Right ventricle myocardium superior (tissue), 1 donor: ENCODE measurements at regions not wholly inside any gene's neighbourhood (a gene's known extent, or its start where the extent isn't known, plus 50 kb on each side); places are given as distances from the start of the nearest gene placed in this dataset.

Experiments
- ATAC-seq: fragments of 200-7000 bp; cut with Tn5 transposase; one replicate; pipeline ENCODE4 v1.9.1; 2020; ENCODE audit warnings: mild to moderate bottlenecking; ENCODE audit not compliant: poor library complexity
- DNase-seq: peaks from one replicate; pipeline ENCODE4 v3.0.0-alpha.2; 2020
- intact Hi-C: fragments of 100-400 bp; cut with DNase I; formaldehyde crosslinking; loops from one replicate; pipeline ENCODE4 v1.11.2; 2022
- donor health status: DM: no; HTN: yes; CAD: no; lungs with severe emphysema.

DNA sequence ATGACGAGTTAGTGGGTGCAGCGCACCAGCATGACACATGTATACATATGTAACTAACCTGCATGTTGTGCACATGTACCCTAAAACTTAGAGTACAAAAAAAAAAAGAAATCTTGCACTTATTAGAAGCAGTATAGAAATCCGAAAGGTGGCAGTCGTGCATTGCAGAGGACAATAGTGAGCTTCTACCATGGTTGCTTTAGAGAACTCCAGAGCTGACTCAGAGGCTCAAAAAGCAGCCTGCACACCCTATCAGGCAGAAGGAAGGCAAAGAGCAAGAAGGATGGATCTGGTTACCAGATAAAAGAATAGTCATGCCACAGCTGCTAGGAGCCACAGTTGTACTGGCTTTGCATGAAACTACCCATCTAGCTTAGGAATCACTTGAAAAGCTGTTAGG lies 796.0 kb upstream of the TSPY4 start:
- intact Hi-C loops = no loop called here
- ATAC-seq = peak; percentile 43
- no peak for DNase-seq

DNA sequence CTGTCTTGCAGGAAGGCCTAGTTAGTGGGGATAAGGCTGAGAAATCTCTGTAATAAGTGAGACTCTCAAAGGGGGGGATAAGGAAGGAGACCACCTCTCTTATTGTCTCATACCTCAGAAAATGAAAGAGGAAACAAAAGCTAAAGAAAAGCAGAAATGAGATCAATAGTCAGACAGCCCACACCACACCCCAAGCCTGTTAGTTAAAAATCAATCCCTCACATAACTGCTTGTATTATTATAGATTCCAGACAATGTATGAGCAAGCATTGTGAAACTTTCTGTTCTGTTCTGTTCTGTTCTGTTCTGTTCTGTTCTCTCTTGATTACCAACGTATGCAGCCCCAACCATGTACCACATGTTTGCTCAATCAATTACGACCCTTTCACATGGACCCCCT lies 792.5 kb upstream of the TSPY4 start:
- ATAC-seq (no peak), DNase-seq (no peak)
- intact Hi-C loops = no loop called here

DNA sequence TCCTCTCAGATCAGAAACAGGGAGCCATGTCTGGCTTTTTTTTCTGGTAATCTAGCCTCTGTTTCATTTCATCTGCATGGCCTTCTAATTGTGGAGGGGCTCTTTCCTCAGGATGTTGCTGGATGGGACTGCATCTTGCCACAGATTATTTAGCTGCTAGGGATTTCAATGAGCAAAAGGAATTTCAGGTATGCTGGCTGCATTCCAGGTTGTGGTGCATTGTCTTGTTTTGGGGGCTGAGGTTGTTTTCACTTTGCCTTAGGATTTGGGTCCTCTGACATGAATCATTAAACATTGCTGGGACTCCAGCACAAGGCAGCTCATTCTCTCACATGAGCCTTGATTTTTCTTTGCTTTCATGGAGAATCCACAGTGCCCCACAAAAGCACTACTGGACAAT lies 789.3 kb upstream of the TSPY4 start:
- intact Hi-C loops = no loop called here
- DNase-seq (no peak), ATAC-seq (no peak)

DNA sequence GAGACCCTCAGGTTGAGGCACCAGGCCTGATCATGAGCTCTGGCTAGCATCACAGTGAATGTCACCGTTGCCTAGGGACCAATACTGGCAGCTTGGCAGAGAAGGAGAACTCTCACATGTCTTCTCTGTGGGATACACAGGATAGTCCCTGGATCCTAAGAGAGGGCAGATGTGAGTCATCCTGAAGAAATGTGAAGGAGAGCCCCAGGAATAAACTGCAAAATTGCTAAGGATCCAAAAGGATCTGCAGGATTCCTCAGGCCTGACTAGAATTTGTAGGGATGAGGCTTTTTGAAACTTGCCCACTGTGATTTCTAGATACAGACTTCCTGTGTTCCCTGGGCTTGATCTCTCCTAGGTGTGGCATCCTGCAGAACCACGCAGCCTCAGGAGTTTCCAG lies 785.9 kb upstream of the TSPY4 start:
- intact Hi-C loops = no loop called here
- ATAC-seq (no peak), DNase-seq (no peak)

DNA sequence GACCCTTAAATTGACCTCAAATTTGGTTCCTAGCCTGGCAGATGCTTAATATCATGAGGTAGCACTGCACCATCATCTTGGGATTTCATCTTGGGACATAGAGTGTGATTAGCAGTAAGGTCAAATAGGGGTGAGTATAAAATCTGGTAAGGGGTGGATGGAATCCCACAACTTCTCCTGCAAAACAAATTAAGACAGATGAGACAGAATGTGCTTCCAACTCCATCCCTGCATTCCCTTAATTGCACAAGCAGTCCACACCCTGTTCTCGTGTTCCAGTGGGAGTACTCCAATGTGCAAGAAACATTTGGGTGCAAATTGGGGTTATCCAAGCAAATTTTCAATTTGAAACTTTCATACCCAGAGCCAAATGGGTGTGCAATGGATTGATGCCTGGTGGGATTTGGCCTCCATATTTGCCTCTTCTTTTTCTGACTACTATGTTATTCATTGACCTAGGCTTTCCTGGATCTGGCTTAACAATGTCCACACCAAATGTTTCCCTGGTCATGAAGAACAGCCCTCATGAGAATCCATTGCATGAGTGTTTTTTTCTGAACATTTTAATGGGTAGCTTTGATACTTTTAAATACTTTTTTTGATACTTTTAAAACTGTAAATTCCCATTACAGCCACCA lies 785.0 kb upstream of the TSPY4 start:
- ATAC-seq (peak; percentile 84), DNase-seq (no peak)
- intact Hi-C loops = no loop called here

DNA sequence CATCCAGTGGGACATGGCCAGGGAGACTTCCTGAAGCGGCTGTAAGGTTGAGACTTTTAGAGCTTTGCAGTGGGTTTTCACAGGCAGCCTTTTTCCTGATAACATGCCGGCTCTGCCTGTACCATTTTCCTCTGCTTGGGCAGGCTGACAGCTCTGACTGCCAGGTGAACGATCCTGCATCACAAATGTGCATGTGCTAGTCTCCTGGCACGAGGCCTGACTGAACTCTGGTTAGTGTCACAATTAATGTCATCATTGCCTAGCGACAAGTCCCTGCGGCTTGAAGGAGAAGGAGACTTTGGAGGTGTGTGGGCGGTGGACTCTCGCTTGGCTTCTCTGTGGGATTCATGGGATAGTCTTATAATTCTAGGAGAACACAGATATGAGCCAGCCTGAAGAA lies 783.6 kb upstream of the TSPY4 start:
- intact Hi-C loops = no loop called here
- peak; percentile 62 for ATAC-seq
- peak; percentile 57 for DNase-seq

DNA sequence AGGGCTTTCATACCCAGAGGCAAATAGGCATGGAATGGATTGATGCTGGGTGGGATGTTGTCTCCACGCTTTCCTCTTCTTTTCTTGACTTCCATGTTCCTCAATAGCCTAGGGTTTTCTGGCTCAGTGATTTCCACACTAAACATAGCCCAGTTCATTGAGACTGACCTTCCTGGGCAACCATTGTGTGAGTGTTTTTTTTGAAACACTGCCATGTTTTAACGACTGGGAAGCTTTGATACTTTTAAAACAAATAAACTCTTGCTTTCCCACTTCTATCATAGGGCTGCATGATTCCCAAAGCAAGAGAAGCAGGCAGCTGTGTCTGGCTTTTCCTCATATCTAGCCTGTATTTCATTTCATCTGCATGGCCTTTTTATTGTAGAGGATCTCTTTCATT lies 775.9 kb upstream of the TSPY4 start:
- intact Hi-C loops = no loop called here
- no peak for ATAC-seq
- no peak for DNase-seq

DNA sequence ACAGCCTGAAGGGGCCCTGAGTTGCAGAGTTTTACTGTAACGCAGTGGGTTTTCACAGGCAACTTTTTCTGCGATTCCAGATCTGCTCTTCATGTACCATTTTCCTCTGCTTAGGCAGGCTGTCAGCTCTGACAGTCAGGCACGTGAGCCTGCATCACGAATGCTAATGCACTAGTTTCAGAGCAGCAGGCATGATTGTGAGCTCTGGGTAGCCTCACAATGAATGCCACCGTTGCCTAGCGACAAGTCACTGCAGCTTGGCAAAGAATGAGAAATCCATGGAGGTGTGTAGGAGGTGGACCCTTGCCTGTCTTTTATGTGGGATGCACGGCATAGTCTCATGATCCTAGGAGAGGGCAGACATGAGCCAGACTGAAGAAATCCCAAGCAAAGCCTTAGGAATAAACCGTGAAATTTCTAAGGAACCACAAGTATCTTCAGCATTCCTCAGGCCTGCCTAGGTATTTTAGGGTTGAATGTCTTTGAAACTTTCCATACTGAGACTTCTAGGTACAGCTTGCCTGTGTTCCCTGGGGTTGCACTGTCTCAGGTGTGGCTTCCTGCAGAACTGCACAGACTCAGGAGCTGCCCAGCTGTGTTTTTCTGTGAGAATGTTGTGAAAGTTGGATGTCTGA lies 774.7 kb upstream of the TSPY4 start:
- intact Hi-C loops = no loop called here
- DNase-seq = no peak
- ATAC-seq = no peak

DNA sequence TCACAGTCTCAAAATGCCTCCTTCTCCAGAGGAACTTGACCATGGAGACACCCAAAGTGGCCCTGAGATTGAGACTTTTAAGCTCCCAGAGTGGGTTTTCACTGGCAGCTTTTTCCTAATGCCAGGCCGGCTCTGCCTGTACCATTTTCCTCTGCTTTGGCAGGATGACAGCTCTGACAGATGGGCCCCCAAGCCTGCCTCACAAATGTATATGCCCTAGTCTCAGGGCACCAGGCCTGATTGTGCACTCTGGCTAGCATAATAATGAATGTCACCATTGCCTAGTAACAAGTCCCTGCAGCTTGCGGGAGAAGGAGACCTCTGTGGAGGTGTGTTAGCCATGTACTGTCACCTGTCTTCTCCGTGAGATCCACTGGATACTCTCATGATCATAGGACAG lies 772.8 kb upstream of the TSPY4 start:
- ATAC-seq (no peak), DNase-seq (no peak)
- intact Hi-C loops = no loop called here

DNA sequence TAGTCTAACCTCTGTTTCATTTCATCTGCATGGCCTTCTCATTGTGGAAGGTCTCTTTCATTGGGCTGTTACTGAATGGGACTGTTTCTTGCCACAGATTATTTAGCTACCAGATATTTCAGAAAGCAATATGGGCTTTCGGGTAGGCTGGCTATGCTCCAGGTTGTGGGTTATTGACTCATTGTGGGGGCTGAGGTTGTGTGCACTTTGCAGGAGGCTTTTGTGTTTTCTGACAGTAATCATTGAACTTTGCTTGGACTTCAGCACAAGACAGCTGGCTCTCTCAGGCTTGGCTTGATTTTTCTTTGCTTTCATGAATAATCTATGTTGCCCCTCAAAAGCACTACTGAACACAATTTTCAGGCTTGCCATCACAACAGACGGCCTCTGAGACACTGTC lies 771.1 kb upstream of the TSPY4 start:
- DNase-seq (no peak), ATAC-seq (no peak)
- intact Hi-C loops = no loop called here

DNA sequence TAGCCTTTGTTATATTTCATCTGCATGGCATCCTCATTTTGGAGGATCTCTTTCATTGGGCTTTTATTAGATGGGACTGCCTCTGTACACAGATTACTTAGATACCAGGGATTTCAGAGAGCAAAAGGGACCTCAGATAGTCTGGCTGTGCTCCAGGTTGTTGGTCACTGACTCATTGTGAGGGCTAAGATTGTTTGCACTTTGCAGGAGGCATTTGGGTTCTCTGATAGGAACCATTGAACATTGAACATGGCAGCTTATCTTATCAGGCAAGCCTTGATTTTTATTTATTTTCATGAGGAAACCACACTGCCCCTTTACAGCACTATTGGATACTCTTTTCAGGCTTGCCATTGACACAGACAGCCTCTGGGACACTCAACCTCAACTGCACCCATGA lies 766.9 kb upstream of the TSPY4 start:
- no peak for ATAC-seq
- intact Hi-C loops = no loop called here

DNA sequence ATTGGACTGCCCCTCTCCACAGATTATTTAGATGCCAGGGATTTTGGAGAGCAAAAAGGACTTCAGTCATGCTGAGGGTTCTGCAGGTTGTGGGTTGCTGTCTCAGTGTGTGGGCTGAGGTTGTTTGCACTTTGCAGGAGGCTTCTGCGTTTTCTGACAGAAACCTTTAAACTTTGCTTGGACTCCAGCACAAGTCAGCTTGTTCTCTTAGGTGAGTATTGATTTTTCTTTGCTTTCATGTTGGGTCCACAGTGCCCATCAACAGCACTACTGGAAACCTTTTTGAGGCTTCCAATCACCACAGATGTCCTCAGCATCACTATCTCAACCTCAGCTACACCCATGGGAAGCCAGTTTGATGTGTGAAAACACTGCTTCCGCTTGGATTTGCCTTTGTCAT lies 764.3 kb upstream of the TSPY4 start:
- DNase-seq (no peak), ATAC-seq (no peak)
- intact Hi-C loops = no loop called here

More for the DNA sequence above, 766.9 kb upstream of the TSPY4 start:
- DNase-seq = no peak

DNA sequence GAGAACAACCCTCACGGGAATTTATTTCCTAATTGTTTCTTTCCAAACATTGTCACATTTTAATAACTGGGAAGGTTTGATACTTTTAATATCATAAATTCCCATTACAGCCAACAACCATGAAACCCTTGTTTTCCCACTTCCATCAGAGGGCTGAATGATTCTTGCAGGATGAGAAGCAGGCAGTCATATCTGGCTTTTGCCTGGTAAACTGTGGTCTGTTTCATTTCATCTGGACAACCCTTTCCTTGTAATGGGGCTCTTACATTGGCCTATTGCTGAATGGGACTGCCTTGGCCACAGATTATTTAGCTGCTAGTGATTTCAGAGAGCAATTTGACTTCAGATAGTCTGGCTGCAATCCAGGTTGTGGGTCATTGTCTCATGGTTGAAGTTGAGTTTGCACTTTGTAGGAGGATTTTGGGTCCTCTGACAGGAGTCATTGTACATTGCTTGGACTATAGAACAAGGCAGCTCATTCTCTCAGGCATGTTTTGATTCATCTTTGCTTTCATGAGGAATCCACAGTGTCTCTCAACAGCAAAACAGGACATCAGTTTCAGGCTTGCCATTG lies 754.9 kb upstream of the TSPY4 start:
- intact Hi-C loops = no loop called here
- DNase-seq = no peak
- no peak for ATAC-seq

DNA sequence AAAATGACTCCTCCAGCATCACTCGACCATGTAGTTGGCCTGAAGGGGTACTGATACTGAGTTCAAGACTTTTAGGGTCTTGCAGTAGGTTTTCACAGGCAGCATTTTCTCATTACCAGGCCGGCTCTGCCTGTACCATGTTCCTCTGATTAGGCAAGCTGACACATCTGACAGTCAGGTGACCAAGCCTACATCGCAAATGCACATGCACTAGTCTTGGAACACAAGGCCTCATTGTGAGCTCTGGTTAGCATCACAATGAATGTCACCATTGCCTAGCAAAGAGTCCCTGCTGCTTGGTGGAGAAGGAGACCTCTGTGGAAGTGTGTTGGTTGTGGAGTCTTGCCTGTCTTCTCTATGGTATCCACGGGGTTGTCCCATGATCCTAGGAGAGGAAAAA lies 754.1 kb upstream of the TSPY4 start:
- no peak for ATAC-seq
- DNase-seq = no peak
- intact Hi-C loops = no loop called here

DNA sequence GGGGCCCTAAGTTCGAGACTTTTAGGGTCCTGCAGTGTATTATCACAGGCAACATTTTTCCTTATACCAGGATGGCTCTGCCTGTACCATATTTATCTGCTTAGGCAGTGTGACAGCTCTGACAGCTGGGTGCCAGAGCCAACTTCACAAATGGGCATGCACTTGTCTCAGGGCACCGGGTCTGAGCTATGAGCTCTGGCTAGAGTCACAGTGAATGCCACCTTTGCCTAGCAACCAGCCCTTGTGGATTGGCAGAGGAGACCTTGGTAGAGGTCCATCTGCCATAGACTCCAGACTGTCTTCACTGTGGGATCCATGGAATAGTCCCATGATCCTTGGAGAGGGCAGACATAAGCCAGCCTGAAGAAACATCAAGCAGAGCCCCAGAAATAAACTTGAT lies 746.6 kb upstream of the TSPY4 start:
- intact Hi-C loops = no loop called here
- DNase-seq (peak; percentile 44), ATAC-seq (peak; percentile 87)

DNA sequence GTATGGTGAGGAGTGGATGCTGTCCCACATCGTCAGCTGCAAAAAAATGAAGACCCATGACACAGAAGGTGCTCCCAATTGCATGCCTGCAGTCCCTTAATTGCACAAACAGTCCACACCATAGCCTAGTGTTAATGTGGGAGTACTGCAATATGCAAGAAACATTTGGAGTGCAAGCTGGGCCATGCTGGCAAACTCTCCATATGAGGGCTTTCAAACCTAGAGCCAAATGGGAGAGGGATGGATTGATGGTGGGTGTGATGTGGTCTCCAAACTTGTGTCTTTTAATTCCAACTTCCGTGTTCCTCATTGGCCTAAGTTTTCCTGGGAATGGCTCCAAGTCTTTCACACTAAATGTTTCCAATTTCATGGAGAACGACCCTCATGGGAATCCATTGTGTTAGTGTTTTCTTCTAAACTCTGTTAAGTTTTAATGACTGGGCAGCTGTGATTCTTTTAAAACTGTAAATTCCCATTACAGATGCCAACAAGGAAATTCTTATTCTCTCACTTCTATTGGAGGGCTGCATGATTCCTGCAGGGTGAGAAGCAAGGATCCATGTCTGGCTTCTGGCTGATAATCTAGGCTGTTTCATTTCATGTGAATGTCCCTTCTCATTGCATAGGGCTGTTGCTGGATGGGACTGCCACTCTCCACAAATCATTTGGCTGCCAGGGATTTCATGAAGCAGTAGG lies 745.3 kb upstream of the TSPY4 start:
- intact Hi-C loops = no loop called here
- peak; percentile 59 for ATAC-seq
- no peak for DNase-seq

DNA sequence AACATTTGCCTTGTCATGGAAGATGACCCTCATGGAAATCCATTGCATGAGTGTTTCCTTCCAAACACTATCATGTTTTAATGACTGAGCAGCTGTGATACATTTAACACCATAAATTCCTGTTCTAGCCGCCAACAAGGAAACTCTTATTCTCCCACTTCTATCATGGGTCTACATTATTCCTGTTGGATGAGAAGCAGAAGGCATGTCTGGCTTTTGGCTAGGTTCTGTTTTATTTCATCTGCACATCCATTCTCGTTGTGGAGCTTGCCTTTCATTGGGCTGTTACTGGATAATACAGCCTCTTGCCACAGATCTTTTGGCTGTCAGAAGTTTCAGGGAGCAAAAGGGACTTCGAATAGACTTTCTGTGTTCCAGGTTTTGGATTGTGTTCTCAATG lies 742.6 kb upstream of the TSPY4 start:
- no peak for ATAC-seq
- intact Hi-C loops = no loop called here
- DNase-seq = no peak

DNA sequence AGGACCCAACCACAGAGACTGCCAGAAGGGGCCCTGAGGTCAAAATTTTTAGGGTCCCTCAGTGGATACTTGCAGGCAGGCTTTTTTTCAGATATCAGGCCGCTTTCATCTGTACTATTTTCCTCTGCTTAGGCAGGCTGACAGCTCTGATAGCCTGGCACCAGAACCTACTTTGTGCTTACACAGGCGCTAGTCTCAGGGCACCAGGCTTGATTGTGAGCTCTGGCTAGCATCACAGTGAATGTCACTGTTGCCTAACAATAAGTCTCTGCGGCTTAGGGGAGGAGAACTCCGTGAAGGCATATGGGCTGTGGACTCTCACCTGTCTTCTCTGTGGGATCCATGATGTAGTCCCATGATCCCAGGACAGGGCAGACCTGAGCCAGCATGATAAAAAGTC lies 738.1 kb upstream of the TSPY4 start:
- intact Hi-C loops = no loop called here
- DNase-seq (no peak), ATAC-seq (peak; percentile 68)

DNA sequence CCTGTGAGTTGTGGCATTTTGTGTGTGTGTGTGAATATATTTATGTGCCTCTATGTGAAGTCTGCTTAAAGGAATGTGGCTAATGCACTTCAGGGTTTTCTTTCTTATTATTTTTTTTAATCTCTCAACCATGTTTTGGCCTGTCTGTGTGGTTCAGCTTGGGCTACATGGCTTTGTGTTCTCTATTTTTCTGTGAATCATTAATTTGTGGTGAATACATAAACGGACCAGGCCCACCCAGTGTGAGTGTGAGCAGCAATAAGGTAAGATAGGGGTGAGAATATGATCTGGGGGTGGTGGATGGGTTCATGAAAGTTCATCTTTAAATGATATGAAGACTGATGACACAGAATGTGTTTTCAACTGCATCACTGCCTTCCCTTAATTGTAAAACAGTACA lies 726.6 kb upstream of the TSPY4 start:
- ATAC-seq = no peak
- intact Hi-C loops = no loop called here
- no peak for DNase-seq

DNA sequence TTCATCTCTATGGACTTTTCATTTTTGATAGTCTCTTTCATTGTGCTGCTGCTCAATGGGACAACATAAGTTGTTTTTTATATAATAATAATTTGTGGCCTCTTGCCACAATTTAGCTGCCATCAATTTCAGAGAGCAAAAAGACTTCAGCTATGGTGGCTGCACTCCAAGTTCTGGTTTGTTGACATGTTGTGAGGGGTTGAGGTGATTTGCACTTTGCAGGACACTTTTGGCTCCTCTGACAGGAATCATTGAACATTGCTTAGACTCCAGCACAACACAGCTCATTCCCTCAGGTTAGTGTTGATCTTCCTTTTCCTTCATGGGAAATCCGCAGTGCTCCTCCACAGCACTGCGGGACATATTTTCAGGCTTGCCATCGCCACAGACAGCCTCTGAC lies 725.4 kb upstream of the TSPY4 start:
- intact Hi-C loops = no loop called here
- no peak for DNase-seq
- peak; percentile 66 for ATAC-seq
